SU-DHL-6 (cell line): ENCODE measurements at regions not wholly inside any gene's neighbourhood (a gene's known extent, or its start where the extent isn't known, plus 50 kb on each side); places are given as distances from the start of the nearest gene placed in this dataset.

Source experiments
- H2AFZ ChIP-seq: fragments of 200-600 bp; sonication (generic); 2 replicates; pipeline ENCODE4 v1.6.1; 2014; ENCODE audit warnings: low read depth, mild to moderate bottlenecking, moderate library complexity, mixed read lengths, antibody characterized with exemption, low read length; ENCODE audit not compliant: severe bottlenecking
- H3F3A ChIP-seq: fragments of 200-600 bp; shearing (Covaris generic); 2 replicates; pipeline ENCODE4 v1.6.0; 2016; ENCODE audit warnings: antibody characterized with exemption, mild to moderate bottlenecking; ENCODE audit not compliant: insufficient read depth
- H3K27ac ChIP-seq: fragments of 200-600 bp; sonication (generic); 2 replicates; pipeline ENCODE4 v1.5.1; 2016; ENCODE audit warnings: low read depth, mild to moderate bottlenecking, low read length, moderate library complexity, mixed read lengths
- H3K27me3 ChIP-seq: fragments of 200-600 bp; sonication (generic), shearing (Covaris generic); 2 replicates; pipeline ENCODE4 v1.6.0; 2014; ENCODE audit warnings: mild to moderate bottlenecking, low read length
- H3K36me3 ChIP-seq: fragments of 200-600 bp; sonication (generic); 2 replicates; pipeline ENCODE4 v1.6.1; 2014; ENCODE audit warnings: mild to moderate bottlenecking, low read length, mixed read lengths
- H3K4me2 ChIP-seq: fragments of 300-600, 200-600 bp; shearing (Covaris generic), sonication (generic); 2 replicates; pipeline ENCODE4 v1.6.0; 2014; ENCODE audit warnings: low read length, low read depth, mild to moderate bottlenecking; ENCODE audit not compliant: poor library complexity, severe bottlenecking
- H3K4me3 ChIP-seq: fragments of 200-600 bp; sonication (generic); 2 replicates; pipeline ENCODE4 v1.5.1; 2014; ENCODE audit warnings: antibody characterized with exemption, low read length, mild to moderate bottlenecking, mixed read lengths; ENCODE audit not compliant: insufficient read depth, poor library complexity, severe bottlenecking
- H3K79me2 ChIP-seq: fragments of 200-600 bp; sonication (generic); 2 replicates; pipeline ENCODE4 v1.6.1; 2014; ENCODE audit warnings: mild to moderate bottlenecking, low read length, moderate library complexity; ENCODE audit not compliant: insufficient read depth
- H3K9ac ChIP-seq: fragments of 200-600 bp; sonication (generic); 2 replicates; pipeline ENCODE4 v1.7.0; 2014; ENCODE audit warnings: mild to moderate bottlenecking, low read length
- H3K9me2 ChIP-seq: fragments of 200-600 bp; sonication (generic); replicated peaks from 2 replicates; pipeline ENCODE4 v1.6.1; 2014; ENCODE audit warnings: low read length; ENCODE audit not compliant: insufficient read depth
- H3K9me3 ChIP-seq: fragments of 200-600 bp; sonication (generic); 2 replicates; pipeline ENCODE4 v1.6.1; 2014; ENCODE audit warnings: low read length, mixed read lengths; ENCODE audit not compliant: insufficient read depth
- H4K20me1 ChIP-seq: fragments of 200-600 bp; sonication (generic); 2 replicates; pipeline ENCODE4 v1.6.1; 2014; ENCODE audit warnings: low read depth, mild to moderate bottlenecking, antibody characterized with exemption, low read length, moderate library complexity, mixed read lengths
- EZH2phosphoT487 ChIP-seq: fragments of 200-600 bp; sonication (generic), shearing (Covaris generic); conservative IDR thresholded peaks from 2 replicates; pipeline ENCODE4 v1.6.1; 2018; ENCODE audit warnings: mild to moderate bottlenecking, antibody characterized with exemption, low read length, moderate library complexity, mixed read lengths
- TF ChIP-seq, protein P1 (sequence below): fragments of 200-600 bp; sonication (generic); IDR thresholded peaks from one replicate; pipeline ENCODE4 v1.5.1; 2017; ENCODE audit warnings: antibody characterized with exemption, mild to moderate bottlenecking, low read length, moderate library complexity; ENCODE audit not compliant: insufficient read depth, poor library complexity, severe bottlenecking

DNA sequence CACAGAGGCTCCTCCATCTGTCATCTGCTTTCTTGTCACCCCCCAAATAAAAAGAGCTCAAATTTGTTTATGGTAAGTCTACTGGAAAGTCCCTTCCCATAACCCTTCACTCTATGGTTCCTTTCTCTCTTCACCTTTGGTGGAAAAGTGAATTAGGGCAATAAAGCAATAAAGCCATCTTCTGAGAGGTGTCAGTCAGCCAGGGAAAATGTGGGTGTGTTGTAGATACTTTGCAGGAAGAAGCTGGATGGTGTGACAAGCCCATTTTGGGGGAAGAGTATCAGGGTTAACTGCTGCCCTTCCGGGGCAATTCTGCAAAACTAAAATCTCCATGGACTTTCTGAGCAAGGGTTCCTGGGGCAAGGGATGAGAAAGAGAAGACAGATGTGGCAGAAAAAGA lies 197.9 kb downstream of the SH3BP4 start:
- TF ChIP-seq EZH2phosphoT487 = no peak
- TF ChIP-seq, protein P1, sequence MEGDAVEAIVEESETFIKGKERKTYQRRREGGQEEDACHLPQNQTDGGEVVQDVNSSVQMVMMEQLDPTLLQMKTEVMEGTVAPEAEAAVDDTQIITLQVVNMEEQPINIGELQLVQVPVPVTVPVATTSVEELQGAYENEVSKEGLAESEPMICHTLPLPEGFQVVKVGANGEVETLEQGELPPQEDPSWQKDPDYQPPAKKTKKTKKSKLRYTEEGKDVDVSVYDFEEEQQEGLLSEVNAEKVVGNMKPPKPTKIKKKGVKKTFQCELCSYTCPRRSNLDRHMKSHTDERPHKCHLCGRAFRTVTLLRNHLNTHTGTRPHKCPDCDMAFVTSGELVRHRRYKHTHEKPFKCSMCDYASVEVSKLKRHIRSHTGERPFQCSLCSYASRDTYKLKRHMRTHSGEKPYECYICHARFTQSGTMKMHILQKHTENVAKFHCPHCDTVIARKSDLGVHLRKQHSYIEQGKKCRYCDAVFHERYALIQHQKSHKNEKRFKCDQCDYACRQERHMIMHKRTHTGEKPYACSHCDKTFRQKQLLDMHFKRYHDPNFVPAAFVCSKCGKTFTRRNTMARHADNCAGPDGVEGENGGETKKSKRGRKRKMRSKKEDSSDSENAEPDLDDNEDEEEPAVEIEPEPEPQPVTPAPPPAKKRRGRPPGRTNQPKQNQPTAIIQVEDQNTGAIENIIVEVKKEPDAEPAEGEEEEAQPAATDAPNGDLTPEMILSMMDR = no peak
- no peaks in the 10 kb centered on the region for H3K36me3 ChIP-seq
- no peaks in the 10 kb centered on the region; the same call in 1 of the 2 replicates for H3K9me2 ChIP-seq
- no peaks in the 10 kb centered on the region for H3K27me3 ChIP-seq
- no peak overlapping the region for H3K27ac ChIP-seq
- H3K9me3 ChIP-seq = no peaks in the 10 kb centered on the region
- no peak overlapping the region for H3K4me3 ChIP-seq
- H3K9ac ChIP-seq = no peak overlapping the region
- no peaks in the 10 kb centered on the region for H3F3A ChIP-seq
- H4K20me1 ChIP-seq = no peaks in the 10 kb centered on the region
- H3K4me2 ChIP-seq = no peak overlapping the region
- no peaks in the 10 kb centered on the region for H3K79me2 ChIP-seq
- no peak overlapping the region for H2AFZ ChIP-seq

DNA sequence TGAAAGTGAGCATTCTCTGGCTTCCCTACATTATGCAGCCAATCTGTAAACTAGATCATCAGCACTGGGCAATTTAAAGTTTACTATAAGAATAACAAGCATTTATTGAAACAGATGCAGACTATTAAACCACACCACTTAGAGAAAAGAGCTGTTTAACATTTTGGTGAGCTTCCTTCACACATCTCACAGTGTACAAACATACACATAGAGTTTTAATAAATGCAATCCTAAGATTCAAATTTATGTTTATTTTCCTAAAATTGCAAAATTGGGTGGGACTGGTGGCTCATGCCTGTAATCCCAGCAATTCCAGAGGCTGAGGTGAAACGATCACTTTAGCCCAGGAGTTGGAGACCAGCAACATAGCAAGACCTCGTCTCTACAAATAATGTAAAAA lies 199.3 kb downstream of the SH3BP4 start:
- Histone ChIP-seq H3K4me2 (no peak overlapping the region), H3K36me3 (no peaks in the 10 kb centered on the region), H3K9me2 (no peaks in the 10 kb centered on the region; the same call in 1 of the 2 replicates), H3K9ac (no peak overlapping the region), H3F3A (no peaks in the 10 kb centered on the region), H3K27me3 (no peaks in the 10 kb centered on the region), H2AFZ (no peak overlapping the region), H3K27ac (no peak overlapping the region), H4K20me1 (no peaks in the 10 kb centered on the region), H3K79me2 (no peaks in the 10 kb centered on the region), H3K4me3 (no peak overlapping the region), H3K9me3 (no peaks in the 10 kb centered on the region)
- no peak for TF ChIP-seq EZH2phosphoT487
- TF ChIP-seq, protein P1 = no peak

DNA sequence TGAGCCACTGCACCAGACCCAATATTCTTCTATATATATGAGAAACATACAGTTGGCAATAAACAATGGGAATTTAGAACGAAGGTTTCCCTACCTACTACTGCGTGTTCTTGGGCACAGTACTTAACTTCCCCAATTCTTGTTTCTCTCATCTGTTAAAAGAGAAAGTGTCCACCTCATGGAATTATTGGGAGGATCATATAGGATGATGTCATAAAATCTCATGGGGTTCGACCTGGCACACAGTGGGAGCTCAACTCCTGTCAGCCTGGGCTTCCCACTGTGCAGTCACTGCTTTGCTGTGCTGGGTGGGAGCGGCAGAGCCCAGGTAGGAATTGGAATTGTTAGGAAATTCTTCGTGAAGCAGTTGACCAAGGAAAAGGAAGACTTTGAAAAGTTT lies 203.3 kb downstream of the SH3BP4 start:
- TF ChIP-seq, protein P1 = no peak
- no peaks in the 10 kb centered on the region for H3K9me2 ChIP-seq
- H3K9me3 ChIP-seq = no peaks in the 10 kb centered on the region
- no peaks in the 10 kb centered on the region for H3F3A ChIP-seq
- H3K27ac ChIP-seq = no peak overlapping the region
- no peaks in the 10 kb centered on the region for H4K20me1 ChIP-seq
- no peaks in the 10 kb centered on the region for H3K79me2 ChIP-seq
- no peak overlapping the region for H3K4me3 ChIP-seq
- H3K4me2 ChIP-seq = no peak overlapping the region
- no peak overlapping the region for H3K9ac ChIP-seq
- H3K27me3 ChIP-seq = no peaks in the 10 kb centered on the region
- no peak overlapping the region for H2AFZ ChIP-seq
- H3K36me3 ChIP-seq = no peaks in the 10 kb centered on the region

DNA sequence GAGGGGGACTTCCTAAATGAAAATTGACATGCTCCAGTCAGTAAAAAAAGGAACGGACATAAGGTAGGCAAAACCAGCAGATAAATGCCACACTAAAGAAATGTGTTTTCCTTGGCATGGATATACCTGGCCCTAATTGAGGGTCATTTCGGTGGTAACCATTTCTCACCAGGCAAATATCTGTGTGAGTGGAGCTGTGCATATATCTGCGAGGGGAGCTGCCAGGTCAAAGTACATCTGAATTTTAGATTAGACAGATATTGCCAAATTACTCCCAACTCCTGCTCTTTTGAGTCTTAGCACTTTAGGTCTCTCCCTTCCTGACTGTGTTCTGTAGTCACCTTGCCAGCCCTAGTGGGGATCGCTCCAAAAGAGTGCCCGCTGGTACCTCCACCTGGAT lies 204.2 kb downstream of the SH3BP4 start:
- Histone ChIP-seq H3K27ac (no peak overlapping the region), H3K36me3 (no peaks in the 10 kb centered on the region), H3F3A (no peaks in the 10 kb centered on the region), H3K9me2 (no peaks in the 10 kb centered on the region), H3K9me3 (no peaks in the 10 kb centered on the region), H4K20me1 (no peaks in the 10 kb centered on the region), H3K27me3 (no peaks in the 10 kb centered on the region), H3K4me3 (no peak overlapping the region), H3K79me2 (no peaks in the 10 kb centered on the region), H3K9ac (no peak overlapping the region), H3K4me2 (no peak overlapping the region), H2AFZ (no peak overlapping the region)
- no peak for TF ChIP-seq EZH2phosphoT487
- TF ChIP-seq, protein P1 = no peak
